Vagina (tissue), 2 donors: ENCODE measurements at regions not wholly inside any gene's neighbourhood (a gene's known extent, or its start where the extent isn't known, plus 50 kb on each side); places are given as distances from the start of the nearest gene placed in this dataset.

Experiments
- DNase-seq, 2 donors: peaks; one replicate each; pipeline ENCODE4 v3.0.0-alpha.2; 2017; ENCODE audit errors: extremely low spot score in 2 of 2
- H3K27ac ChIP-seq: fragments of 200-600 bp; sonication (generic); one replicate; pipeline ENCODE4 v1.5.1; 2019
- H3K27me3 ChIP-seq: fragments of 200-600 bp; sonication (generic); one replicate; pipeline ENCODE4 v1.5.1; 2019
- H3K36me3 ChIP-seq, 2 donors: fragments of 200-600 bp; sonication (generic); one replicate each; pipeline ENCODE4 v1.5.1; 2017 to 2019
- H3K4me1 ChIP-seq: fragments of 200-600 bp; sonication (generic); one replicate; pipeline ENCODE4 v1.5.1; 2019
- H3K4me3 ChIP-seq, 2 donors: fragments of 200-600 bp; sonication (generic); 1 replicate in 1 of 2; 2 replicates in 1 of 2; pipeline ENCODE4 v1.5.1; 2016 to 2019
- H3K9me3 ChIP-seq: fragments of 200-600 bp; sonication (generic); one replicate; pipeline ENCODE4 v1.5.1; 2019
- CTCF ChIP-seq, 3 experiments: fragments of 450-650 bp in 2 of 3; fragments of 200-600 bp in 1 of 3; sonication (generic) in 1 of 3; IDR thresholded peaks; one replicate each; pipeline ENCODE4 v1.5.1; 2017 to 2019; ENCODE audit warnings: antibody characterized with exemption in 3 of 3, mild to moderate bottlenecking in 2 of 3, moderate library complexity in 2 of 3
- POLR2A ChIP-seq, 2 donors: fragments of 450-650 bp; IDR thresholded peaks; one replicate each; pipeline ENCODE4 v1.6.1; 2017; ENCODE audit warnings: antibody characterized with exemption in 2 of 2, mild to moderate bottlenecking in 2 of 2, moderate library complexity in 2 of 2
- POLR2AphosphoS5 ChIP-seq, 2 donors: sonication (generic); formaldehyde crosslinking; IDR thresholded peaks; one replicate each; pipeline ENCODE4 v1.9.0; 2017; ENCODE audit warnings: antibody characterized with exemption in 2 of 2, mild to moderate bottlenecking in 2 of 2, low read depth in 1 of 2; ENCODE audit not compliant: insufficient read depth in 1 of 2
- intact Hi-C: fragments of 100-400 bp; cut with DNase I; formaldehyde crosslinking; loops from one replicate; pipeline ENCODE4 v1.15.1; 2023

GRCh38 chr3:6132684-6133432 lies 728.1 kb upstream of the GRM7 start:
- no peaks in the 10 kb centered on the region for H3K9me3 ChIP-seq
- no peak for TF ChIP-seq POLR2A (IDR thresholded peaks at IDR 0.05)
- TF ChIP-seq POLR2AphosphoS5 (IDR thresholded peaks at IDR 0.05; ENCODE audit: insufficient read depth in 1 of 2, low read depth in 1 of 2) = no peak
- TF ChIP-seq CTCF (IDR thresholded peaks at IDR 0.05) = no peak
- no peaks in the 10 kb centered on the region for H3K27me3 ChIP-seq
- H3K27ac ChIP-seq = no peak overlapping the region
- intact Hi-C loops = no loop called here
- no peak for DNase-seq
- H3K36me3 ChIP-seq = no peaks in the 10 kb centered on the region
- no peak overlapping the region for H3K4me3 ChIP-seq
- no peaks in the 10 kb centered on the region for H3K4me1 ChIP-seq

GRCh38 chr3:6142707-6143106 lies 718.2 kb upstream of the GRM7 start:
- H3K27me3 ChIP-seq = no peaks in the 10 kb centered on the region
- no peaks in the 10 kb centered on the region for H3K9me3 ChIP-seq
- no peak for TF ChIP-seq POLR2AphosphoS5 (IDR thresholded peaks at IDR 0.05; ENCODE audit: insufficient read depth in 1 of 2, low read depth in 1 of 2)
- TF ChIP-seq CTCF (IDR thresholded peaks at IDR 0.05) = no peak
- no peak for TF ChIP-seq POLR2A (IDR thresholded peaks at IDR 0.05)
- intact Hi-C loops = no loop called here
- H3K27ac ChIP-seq = no peak overlapping the region
- H3K4me3 ChIP-seq = no peak overlapping the region
- no peaks in the 10 kb centered on the region for H3K4me1 ChIP-seq
- no peak for DNase-seq
- H3K36me3 ChIP-seq = no peaks in the 10 kb centered on the region

GRCh38 chr3:6147883-6148282 lies 713.0 kb upstream of the GRM7 start:
- no peaks in the 10 kb centered on the region for H3K4me1 ChIP-seq
- H3K27ac ChIP-seq = no peak overlapping the region
- no peak for DNase-seq
- H3K27me3 ChIP-seq = no peaks in the 10 kb centered on the region
- TF ChIP-seq CTCF (IDR thresholded peaks at IDR 0.05) (no peak), POLR2AphosphoS5 (IDR thresholded peaks at IDR 0.05; ENCODE audit: insufficient read depth in 1 of 2, low read depth in 1 of 2) (no peak), POLR2A (IDR thresholded peaks at IDR 0.05) (no peak)
- H3K4me3 ChIP-seq = no peak overlapping the region
- H3K36me3 ChIP-seq = no peaks in the 10 kb centered on the region
- intact Hi-C loops = no loop called here
- H3K9me3 ChIP-seq = no peaks in the 10 kb centered on the region

- Histone ChIP-seq H3K27me3 (no peaks in the 10 kb centered on the region), H3K4me3 (no peak overlapping the region), H3K27ac (no peak overlapping the region), H3K36me3 (no peaks in the 10 kb centered on the region), H3K4me1 (no peaks in the 10 kb centered on the region), H3K9me3 (no peaks in the 10 kb centered on the region)
- TF ChIP-seq CTCF (IDR thresholded peaks at IDR 0.05) = no peak
- TF ChIP-seq POLR2A (IDR thresholded peaks at IDR 0.05) = no peak
- no peak for TF ChIP-seq POLR2AphosphoS5 (IDR thresholded peaks at IDR 0.05; ENCODE audit: insufficient read depth in 1 of 2, low read depth in 1 of 2)
- intact Hi-C loops = no loop called here
- DNase-seq = no peak
Observed at GRCh38 chr3:6155650-6156338, 705.1 kb upstream of the GRM7 start.

GRCh38 chr3:6165951-6166350 lies 695.0 kb upstream of the GRM7 start:
- no peak overlapping the region for H3K27ac ChIP-seq
- no peak for TF ChIP-seq POLR2A (IDR thresholded peaks at IDR 0.05)
- no peak for TF ChIP-seq CTCF (IDR thresholded peaks at IDR 0.05)
- TF ChIP-seq POLR2AphosphoS5 (IDR thresholded peaks at IDR 0.05; ENCODE audit: insufficient read depth in 1 of 2, low read depth in 1 of 2) = no peak
- no peaks in the 10 kb centered on the region for H3K9me3 ChIP-seq
- intact Hi-C loops = no loop called here
- no peak for DNase-seq
- no peaks in the 10 kb centered on the region for H3K27me3 ChIP-seq
- no peaks in the 10 kb centered on the region for H3K36me3 ChIP-seq
- no peaks in the 10 kb centered on the region for H3K4me1 ChIP-seq
- no peak overlapping the region for H3K4me3 ChIP-seq
